ENCODE measurements at regions not wholly inside any gene's neighbourhood (a gene's known extent, or its start where the extent isn't known, plus 50 kb on each side); places are given as distances from the start of the nearest gene placed in this dataset.
"Not testable (repeated sequence)": the region's sequence is repeated elsewhere in the genome, so short reads cannot be mapped to it uniquely, and the experiment has no call there.

GRCh38 chr3:193037828-193038227 lies 120.2 kb upstream of the MB21D2 start:
- TF ChIP-seq CTCF (conservative IDR thresholded peaks at IDR 0.05); EZH2 (IDR thresholded peaks at IDR 0.05; ENCODE audit: low read depth): not testable (repeated sequence)

Data from PC-9 (cell line).